Lower leg skin (tissue), 4 donors: ENCODE measurements at regions not wholly inside any gene's neighbourhood (a gene's known extent, or its start where the extent isn't known, plus 50 kb on each side); places are given as distances from the start of the nearest gene placed in this dataset.

ENCODE experiments used
- DNase-seq, 2 donors: peaks; one replicate each; pipeline ENCODE4 v3.0.0-alpha.2; 2019; ENCODE audit warnings: low spot score in 2 of 2
- H3K4me3 ChIP-seq: fragments of 200-600 bp; sonication (generic); 2 replicates; pipeline ENCODE4 v1.5.1; 2017; ENCODE audit warnings: mild to moderate bottlenecking, low read depth; ENCODE audit not compliant: poor library complexity, severe bottlenecking
- CTCF ChIP-seq, 3 donors: fragments of 450-650 bp; IDR thresholded peaks; one replicate each; pipeline ENCODE4 v1.5.1; 2016; ENCODE audit warnings: antibody characterized with exemption in 3 of 3, mild to moderate bottlenecking in 3 of 3, moderate library complexity in 2 of 3
- POLR2A ChIP-seq, 2 donors: fragments of 450-650 bp; IDR thresholded peaks; one replicate each; pipeline ENCODE4 v1.6.1; 2016 to 2017; ENCODE audit warnings: antibody characterized with exemption in 2 of 2, mild to moderate bottlenecking in 1 of 2, moderate library complexity in 1 of 2
- WGBS, 2 donors: methylation state at CpG; one replicate each; pipeline ENCODE4 v1.1.5; 2018; 5-methylcytosine and 5-hydroxymethylcytosine counted together
- intact Hi-C: fragments of 100-400 bp; cut with DNase I; formaldehyde crosslinking; loops from one replicate; pipeline ENCODE4 v1.15.0; 2023; ENCODE audit warnings: low total_unique reads

GRCh38 chr1:80359666-80360065 is 1353.1 kb upstream of the ADGRL4 start:
- no peak overlapping the region for H3K4me3 ChIP-seq
- TF ChIP-seq CTCF (IDR thresholded peaks at IDR 0.05): no peak
- TF ChIP-seq POLR2A (IDR thresholded peaks at IDR 0.05): no peak
- no peak for DNase-seq
- 58 to 61% methylated on average over 2 of the region's 2 CpGs for WGBS, 2 donors
- intact Hi-C loops: no loop called here

- TF ChIP-seq POLR2A (IDR thresholded peaks at IDR 0.05) (no peak), CTCF (IDR thresholded peaks at IDR 0.05) (no peak)
- intact Hi-C loops: no loop called here
- no peak overlapping the region for H3K4me3 ChIP-seq
- DNase-seq: no peak
- 90 to 94% methylated on average over 9 of the region's 9 CpGs for WGBS, 2 donors
Measured at GRCh38 chr1:80349218-80349617, 1342.7 kb upstream of the ADGRL4 start.

- intact Hi-C loops: no loop called here
- H3K4me3 ChIP-seq: no peak overlapping the region
- 47 to 54% methylated on average over 3 of the region's 3 CpGs for WGBS, 2 donors
- no peak for DNase-seq
- TF ChIP-seq POLR2A (IDR thresholded peaks at IDR 0.05): no peak
- TF ChIP-seq CTCF (IDR thresholded peaks at IDR 0.05): no peak
Measured at GRCh38 chr1:80341021-80341420, 1334.5 kb upstream of the ADGRL4 start.

- H3K4me3 ChIP-seq: no peak overlapping the region
- WGBS, 2 donors: 70 to 73% methylated on average over 5 of the region's 5 CpGs
- intact Hi-C loops: no loop called here
- TF ChIP-seq POLR2A (IDR thresholded peaks at IDR 0.05): no peak
- TF ChIP-seq CTCF (IDR thresholded peaks at IDR 0.05): no peak
- DNase-seq: no peak
Measured at GRCh38 chr1:80318108-80318507, 1311.6 kb upstream of the ADGRL4 start.

- TF ChIP-seq CTCF (IDR thresholded peaks at IDR 0.05) (no peak), POLR2A (IDR thresholded peaks at IDR 0.05) (no peak)
- 41 to 44% methylated on average over 4 of the region's 4 CpGs for WGBS, 2 donors
- DNase-seq: no peak
- no peak overlapping the region for H3K4me3 ChIP-seq
- intact Hi-C loops: no loop called here
Measured at GRCh38 chr1:80310703-80311245, 1304.2 kb upstream of the ADGRL4 start.

- intact Hi-C loops: no loop called here
- DNase-seq: no peak
- TF ChIP-seq POLR2A (IDR thresholded peaks at IDR 0.05) (no peak), CTCF (IDR thresholded peaks at IDR 0.05) (no peak)
- 81 to 95% methylated on average over 2 of the region's 2 CpGs for WGBS, 2 donors
- no peak overlapping the region for H3K4me3 ChIP-seq
Measured at GRCh38 chr1:80305466-80305865, 1298.9 kb upstream of the ADGRL4 start.
